ENCODE measurements at regions not wholly inside any gene's neighbourhood (a gene's known extent, or its start where the extent isn't known, plus 50 kb on each side); places are given as distances from the start of the nearest gene placed in this dataset.
"Not testable (repeated sequence)": the region's sequence is repeated elsewhere in the genome, so short reads cannot be mapped to it uniquely, and the experiment has no call there.

DNA sequence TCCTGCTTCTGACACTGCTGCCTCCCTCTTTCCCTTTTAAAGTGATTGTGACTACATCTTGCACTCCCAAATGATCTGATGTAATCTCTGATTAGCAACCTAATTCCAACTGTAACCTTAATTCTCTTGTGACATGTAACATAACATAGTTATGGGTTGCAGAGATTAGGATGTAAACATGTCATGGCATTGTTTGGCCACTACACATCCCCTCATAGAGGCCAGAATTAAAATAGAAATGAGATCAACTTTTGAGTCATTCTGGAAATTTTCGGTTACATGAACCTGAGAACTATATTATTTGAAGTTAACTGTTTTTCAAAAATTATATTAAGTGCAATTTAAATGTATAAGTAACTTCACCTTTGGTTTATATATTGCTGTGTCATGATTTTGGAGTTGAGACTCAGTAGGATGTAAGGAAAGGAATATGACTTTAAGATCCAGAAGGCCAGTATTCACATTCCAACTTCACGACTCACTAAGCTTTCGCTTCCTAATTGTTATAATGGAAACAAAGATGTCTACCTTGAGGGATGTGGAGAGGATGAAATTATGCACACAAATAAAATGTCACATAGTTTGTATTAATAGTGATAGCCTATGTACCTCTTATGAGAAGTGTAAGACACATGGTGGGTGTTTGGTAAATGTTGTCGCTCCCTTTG, 611.9 kb upstream of the MAP3K7 start:
- DNase-seq (ENCODE audit: low spot score) = no peak
- no peak for TF ChIP-seq CTCF (IDR thresholded peaks at IDR 0.05; ENCODE audit: borderline replicate concordance, control extremely low read depth, extremely low read depth, insufficient read depth, missing control alignments)
- in situ Hi-C loops (cut with MboI; ENCODE audit: low sequenced_read_pairs, unreplicated experiment) = no loop called here

- no peak for DNase-seq (ENCODE audit: low spot score)
- in situ Hi-C loops (cut with MboI; ENCODE audit: low sequenced_read_pairs, unreplicated experiment) = no loop called here
- TF ChIP-seq CTCF (IDR thresholded peaks at IDR 0.05; ENCODE audit: borderline replicate concordance, control extremely low read depth, extremely low read depth, insufficient read depth, missing control alignments) = no peak
Observed at GRCh38 chr6:91196729-91197128, 609.9 kb upstream of the MAP3K7 start.

DNA sequence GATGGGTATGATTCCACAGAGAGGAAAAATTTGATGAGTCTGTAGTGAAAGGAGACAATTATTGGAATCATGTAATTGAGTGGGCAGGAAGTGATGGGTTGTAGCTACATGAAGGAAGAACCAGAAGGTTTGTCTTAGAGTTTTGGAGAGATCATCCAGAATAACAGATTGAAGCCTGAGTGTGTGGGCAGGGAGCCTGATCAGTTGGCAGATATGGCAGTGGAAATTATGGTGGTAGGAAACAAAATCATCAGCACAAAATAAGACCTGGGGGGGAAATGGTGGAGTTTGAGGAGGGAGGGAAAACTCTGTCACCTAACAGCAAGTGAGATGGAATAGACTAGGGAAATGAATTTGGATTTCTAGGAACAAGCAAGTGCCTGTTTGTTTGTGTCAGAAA, 606.6 kb upstream of the MAP3K7 start:
- in situ Hi-C loops (cut with MboI; ENCODE audit: low sequenced_read_pairs, unreplicated experiment) = no loop called here
- no peak for TF ChIP-seq CTCF (IDR thresholded peaks at IDR 0.05; ENCODE audit: borderline replicate concordance, control extremely low read depth, extremely low read depth, insufficient read depth, missing control alignments)
- DNase-seq (ENCODE audit: low spot score) = no peak

DNA sequence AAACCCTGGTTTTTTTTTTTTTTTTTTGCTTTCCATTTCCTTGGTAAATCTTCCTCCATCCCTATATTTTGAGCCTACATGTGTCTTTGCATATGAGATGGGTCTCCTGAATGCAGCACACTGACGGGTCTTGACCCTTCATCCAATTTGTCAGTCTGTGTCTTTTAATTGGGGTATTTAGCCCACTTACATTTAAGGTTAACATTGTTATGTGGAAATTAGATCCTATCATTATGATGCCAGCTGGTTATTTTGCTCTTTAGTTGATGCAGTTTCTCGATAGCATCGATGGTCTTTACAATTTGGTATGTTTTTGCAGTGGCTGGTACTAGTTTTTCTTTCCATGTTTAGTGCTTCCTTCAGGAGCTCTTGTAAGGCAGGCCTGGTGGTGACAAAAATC, 603.2 kb upstream of the MAP3K7 start:
- DNase-seq (ENCODE audit: low spot score); in situ Hi-C loops (cut with MboI; ENCODE audit: low sequenced_read_pairs, unreplicated experiment): not testable (repeated sequence)

DNA sequence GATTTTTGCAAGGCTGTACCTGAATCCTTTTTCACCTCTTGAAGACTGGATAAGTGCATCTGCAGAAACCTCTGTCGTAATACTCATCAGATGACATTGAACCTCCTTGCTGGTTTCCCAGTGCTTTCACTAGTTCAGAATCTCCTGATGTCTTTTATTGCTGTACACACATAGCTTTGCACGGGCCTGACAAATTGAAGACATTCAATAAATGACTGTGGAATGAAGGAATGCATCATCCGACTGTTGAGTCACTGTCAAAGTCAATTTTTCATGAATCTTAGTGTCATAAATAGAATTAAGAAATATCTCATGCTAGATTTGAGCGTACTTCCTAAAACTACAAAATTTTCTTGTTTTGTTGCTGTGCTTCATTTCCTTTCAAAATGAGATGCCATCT, 598.2 kb upstream of the MAP3K7 start:
- no peak for TF ChIP-seq CTCF (IDR thresholded peaks at IDR 0.05; ENCODE audit: borderline replicate concordance, control extremely low read depth, extremely low read depth, insufficient read depth, missing control alignments)
- DNase-seq (ENCODE audit: low spot score) = no peak
- in situ Hi-C loops (cut with MboI; ENCODE audit: low sequenced_read_pairs, unreplicated experiment) = no loop called here

DNA sequence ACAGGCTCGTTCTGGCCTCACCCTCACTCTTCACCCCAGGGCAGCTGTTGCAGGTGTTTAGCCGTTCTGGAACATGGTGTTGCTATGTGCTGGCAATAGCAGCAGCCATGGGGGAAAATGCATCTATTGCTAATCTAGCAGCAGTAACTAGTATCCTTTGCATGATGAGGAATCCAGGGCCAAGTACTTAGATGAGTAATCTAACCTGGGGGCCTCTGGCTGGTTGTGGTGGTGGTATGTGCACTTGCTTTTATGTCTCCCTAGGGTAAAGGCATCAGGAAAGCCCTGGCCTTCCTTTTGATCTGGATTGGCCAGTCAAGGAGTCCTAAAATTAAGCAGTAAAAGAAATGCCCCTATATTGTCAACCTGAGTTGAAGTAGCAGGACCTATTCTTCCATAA, 594.5 kb upstream of the MAP3K7 start:
- DNase-seq (ENCODE audit: low spot score) = no peak
- in situ Hi-C loops (cut with MboI; ENCODE audit: low sequenced_read_pairs, unreplicated experiment) = no loop called here
- TF ChIP-seq CTCF (IDR thresholded peaks at IDR 0.05; ENCODE audit: borderline replicate concordance, control extremely low read depth, extremely low read depth, insufficient read depth, missing control alignments) = no peak

DNA sequence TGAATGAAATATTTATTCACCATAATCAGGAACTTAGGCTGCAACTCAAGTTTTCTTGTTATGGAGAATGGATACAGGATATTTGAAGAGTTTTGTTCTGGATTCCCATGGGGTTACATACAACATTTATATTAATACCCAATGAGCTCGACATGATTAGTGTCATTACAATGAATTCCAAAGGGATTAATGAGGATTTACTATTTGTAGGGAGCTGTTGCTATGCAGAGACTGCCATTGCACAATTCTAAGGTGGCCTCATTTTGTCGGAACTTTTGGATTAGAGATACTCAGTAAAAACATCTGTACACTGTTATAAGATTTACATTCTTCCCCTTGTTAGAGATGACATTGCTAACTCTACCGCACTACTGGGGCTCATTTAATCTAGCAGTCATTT, 586.8 kb upstream of the MAP3K7 start:
- TF ChIP-seq CTCF (IDR thresholded peaks at IDR 0.05; ENCODE audit: borderline replicate concordance, control extremely low read depth, extremely low read depth, insufficient read depth, missing control alignments) = no peak
- in situ Hi-C loops (cut with MboI; ENCODE audit: low sequenced_read_pairs, unreplicated experiment) = no loop called here
- DNase-seq (ENCODE audit: low spot score) = no peak

Measured in GM13976 (cell line).